ENCODE measurements at regions not wholly inside any gene's neighbourhood (a gene's known extent, or its start where the extent isn't known, plus 50 kb on each side); places are given as distances from the start of the nearest gene placed in this dataset.

DNA sequence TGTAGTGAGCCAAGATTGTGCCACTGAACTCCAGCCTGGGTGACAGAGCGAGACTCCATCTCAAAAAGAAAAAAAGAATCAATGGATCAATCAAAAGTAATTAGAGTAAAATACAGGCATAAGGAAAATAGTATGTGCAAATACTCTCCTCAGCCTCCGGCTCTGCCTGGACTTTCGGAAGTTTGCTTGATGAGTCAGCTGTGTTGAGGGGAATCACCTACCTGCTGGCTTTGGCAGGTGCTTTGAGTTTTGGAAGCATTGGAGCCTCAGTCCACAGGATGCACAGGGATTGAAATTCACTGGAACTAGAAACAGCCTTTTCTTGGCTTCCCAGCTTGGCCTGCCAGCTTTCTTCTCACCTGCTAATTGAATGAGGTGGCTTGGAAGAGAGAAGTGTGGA lies 268.2 kb downstream of the PCNX1 start:
- TF ChIP-seq CTCF (IDR thresholded peaks at IDR 0.05), result no peak
- TF ChIP-seq POLR2A (IDR thresholded peaks at IDR 0.05), result no peak
- TF ChIP-seq POLR2AphosphoS5 (IDR thresholded peaks at IDR 0.05), result no peak

Measured in prostate gland (tissue), 2 donors.